ENCODE measurements at regions not wholly inside any gene's neighbourhood (a gene's known extent, or its start where the extent isn't known, plus 50 kb on each side); places are given as distances from the start of the nearest gene placed in this dataset.

DNA sequence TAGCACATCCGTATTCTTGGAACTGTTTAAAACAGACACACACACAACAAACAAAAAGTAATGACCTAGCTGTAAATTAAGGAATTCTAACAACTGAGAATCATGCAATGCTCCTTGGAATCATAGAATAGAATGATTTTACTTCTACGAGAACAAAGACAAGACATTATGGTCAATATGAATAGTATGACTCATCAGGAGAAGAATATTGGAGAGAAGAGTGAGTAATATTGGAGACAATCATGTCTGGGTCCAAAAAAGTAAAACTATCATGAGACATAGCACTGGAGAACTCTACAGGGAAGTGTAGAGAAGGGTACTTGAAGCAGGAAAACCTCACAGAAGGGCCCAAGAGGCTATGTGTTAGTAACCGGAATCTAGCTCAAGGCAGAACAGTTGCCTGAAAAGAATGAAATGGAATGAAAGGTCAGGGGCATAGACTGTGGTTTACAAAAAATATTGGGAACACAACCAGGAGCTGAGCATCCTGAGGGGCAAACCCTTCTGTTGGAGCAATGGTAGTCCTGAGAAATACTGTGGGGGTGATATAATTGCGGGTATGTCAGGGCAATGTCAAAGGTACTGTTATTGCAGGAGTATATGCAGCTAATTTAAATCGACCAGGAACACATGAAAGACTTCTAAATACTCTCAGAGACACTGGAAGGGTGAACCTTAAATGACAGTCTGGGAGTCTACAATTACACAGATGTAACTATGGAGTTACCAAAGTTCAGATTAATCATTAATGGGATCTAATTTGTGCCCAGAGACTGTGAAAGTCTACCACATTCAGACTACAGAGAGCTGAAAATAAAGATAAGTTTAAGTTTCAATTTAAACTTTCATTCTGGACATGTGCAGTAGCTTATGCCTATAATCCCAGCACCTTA is 201.2 kb downstream of the BCHE start:
- TF ChIP-seq, protein P1, sequence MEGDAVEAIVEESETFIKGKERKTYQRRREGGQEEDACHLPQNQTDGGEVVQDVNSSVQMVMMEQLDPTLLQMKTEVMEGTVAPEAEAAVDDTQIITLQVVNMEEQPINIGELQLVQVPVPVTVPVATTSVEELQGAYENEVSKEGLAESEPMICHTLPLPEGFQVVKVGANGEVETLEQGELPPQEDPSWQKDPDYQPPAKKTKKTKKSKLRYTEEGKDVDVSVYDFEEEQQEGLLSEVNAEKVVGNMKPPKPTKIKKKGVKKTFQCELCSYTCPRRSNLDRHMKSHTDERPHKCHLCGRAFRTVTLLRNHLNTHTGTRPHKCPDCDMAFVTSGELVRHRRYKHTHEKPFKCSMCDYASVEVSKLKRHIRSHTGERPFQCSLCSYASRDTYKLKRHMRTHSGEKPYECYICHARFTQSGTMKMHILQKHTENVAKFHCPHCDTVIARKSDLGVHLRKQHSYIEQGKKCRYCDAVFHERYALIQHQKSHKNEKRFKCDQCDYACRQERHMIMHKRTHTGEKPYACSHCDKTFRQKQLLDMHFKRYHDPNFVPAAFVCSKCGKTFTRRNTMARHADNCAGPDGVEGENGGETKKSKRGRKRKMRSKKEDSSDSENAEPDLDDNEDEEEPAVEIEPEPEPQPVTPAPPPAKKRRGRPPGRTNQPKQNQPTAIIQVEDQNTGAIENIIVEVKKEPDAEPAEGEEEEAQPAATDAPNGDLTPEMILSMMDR (IDR thresholded peaks at IDR 0.05; ENCODE audit: low read depth, low read length) = no peak
- TF ChIP-seq EZH2phosphoT487 (IDR thresholded peaks at IDR 0.05; ENCODE audit: low read depth) = no peak

Data from OCI-LY3 (cell line).